ENCODE measurements at regions not wholly inside any gene's neighbourhood (a gene's known extent, or its start where the extent isn't known, plus 50 kb on each side); places are given as distances from the start of the nearest gene placed in this dataset.

DNA sequence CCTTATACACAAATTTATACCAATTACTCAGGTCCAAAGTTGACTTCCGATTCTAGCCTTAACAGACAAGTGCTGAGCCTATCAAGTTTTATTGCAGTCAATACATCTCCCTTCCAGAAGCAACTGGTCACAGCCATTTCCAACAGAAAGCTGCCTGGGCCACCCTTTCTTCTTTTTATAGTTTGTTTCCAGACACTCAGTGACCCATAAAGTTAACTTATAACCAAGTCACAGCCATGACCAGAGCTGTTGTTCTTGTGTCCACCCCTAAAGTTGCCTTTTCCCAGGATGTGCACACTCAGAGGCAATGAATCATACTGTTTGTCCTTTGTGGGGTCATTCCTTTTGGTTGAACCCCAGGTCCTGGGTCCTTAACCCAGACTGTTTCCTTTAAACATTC is 89.9 kb downstream of the CD83 start:
- DNase-seq (ENCODE audit: low spot score): no peak
- TF ChIP-seq, protein P1, sequence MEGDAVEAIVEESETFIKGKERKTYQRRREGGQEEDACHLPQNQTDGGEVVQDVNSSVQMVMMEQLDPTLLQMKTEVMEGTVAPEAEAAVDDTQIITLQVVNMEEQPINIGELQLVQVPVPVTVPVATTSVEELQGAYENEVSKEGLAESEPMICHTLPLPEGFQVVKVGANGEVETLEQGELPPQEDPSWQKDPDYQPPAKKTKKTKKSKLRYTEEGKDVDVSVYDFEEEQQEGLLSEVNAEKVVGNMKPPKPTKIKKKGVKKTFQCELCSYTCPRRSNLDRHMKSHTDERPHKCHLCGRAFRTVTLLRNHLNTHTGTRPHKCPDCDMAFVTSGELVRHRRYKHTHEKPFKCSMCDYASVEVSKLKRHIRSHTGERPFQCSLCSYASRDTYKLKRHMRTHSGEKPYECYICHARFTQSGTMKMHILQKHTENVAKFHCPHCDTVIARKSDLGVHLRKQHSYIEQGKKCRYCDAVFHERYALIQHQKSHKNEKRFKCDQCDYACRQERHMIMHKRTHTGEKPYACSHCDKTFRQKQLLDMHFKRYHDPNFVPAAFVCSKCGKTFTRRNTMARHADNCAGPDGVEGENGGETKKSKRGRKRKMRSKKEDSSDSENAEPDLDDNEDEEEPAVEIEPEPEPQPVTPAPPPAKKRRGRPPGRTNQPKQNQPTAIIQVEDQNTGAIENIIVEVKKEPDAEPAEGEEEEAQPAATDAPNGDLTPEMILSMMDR (IDR thresholded peaks at IDR 0.05): no peak
- no peak for ATAC-seq (ENCODE audit: low FRiP score)

DNA sequence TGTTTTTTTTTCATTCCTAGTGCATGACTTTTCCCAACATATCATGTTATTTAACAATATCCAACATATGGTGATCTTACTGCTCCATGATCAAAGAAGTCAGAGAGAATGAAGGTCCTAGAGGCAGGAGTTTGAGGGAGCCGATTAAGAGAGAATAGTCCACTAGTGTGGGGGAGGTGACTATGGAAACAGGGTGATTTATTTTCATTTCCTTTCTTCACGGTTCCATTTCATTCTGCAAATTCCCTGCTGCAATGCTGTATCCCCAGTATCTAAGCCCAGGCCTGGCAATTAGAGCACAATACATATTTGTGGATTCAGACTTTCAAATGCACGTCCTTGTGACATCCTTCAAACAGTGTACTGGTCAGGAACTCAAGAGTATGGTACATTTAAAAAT is 91.4 kb downstream of the CD83 start:
- TF ChIP-seq, protein P1 (IDR thresholded peaks at IDR 0.05): no peak
- DNase-seq (ENCODE audit: low spot score) (no peak), ATAC-seq (ENCODE audit: low FRiP score) (no peak)

DNA sequence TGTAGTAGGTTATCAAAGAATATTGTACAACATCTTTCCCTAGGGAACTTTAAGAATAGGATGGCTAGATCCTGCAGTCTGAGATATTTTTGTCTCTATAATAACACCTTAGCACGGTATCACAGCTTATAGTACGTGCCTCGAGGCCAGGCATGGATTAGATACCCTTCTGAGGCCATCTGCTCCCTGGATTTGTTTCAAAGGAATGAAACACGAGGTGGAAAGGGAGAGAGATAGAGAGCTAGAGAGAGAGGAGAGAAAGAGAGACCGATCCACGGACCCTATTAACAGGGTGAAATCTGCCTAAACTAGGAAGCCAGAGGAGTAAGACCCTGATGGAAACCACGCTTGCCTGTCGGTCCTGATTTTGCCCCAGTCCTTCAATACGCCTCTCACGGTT is 92.5 kb downstream of the CD83 start:
- DNase-seq (ENCODE audit: low spot score) (no peak), ATAC-seq (ENCODE audit: low FRiP score) (no peak)
- TF ChIP-seq, protein P1 (IDR thresholded peaks at IDR 0.05): no peak

DNA sequence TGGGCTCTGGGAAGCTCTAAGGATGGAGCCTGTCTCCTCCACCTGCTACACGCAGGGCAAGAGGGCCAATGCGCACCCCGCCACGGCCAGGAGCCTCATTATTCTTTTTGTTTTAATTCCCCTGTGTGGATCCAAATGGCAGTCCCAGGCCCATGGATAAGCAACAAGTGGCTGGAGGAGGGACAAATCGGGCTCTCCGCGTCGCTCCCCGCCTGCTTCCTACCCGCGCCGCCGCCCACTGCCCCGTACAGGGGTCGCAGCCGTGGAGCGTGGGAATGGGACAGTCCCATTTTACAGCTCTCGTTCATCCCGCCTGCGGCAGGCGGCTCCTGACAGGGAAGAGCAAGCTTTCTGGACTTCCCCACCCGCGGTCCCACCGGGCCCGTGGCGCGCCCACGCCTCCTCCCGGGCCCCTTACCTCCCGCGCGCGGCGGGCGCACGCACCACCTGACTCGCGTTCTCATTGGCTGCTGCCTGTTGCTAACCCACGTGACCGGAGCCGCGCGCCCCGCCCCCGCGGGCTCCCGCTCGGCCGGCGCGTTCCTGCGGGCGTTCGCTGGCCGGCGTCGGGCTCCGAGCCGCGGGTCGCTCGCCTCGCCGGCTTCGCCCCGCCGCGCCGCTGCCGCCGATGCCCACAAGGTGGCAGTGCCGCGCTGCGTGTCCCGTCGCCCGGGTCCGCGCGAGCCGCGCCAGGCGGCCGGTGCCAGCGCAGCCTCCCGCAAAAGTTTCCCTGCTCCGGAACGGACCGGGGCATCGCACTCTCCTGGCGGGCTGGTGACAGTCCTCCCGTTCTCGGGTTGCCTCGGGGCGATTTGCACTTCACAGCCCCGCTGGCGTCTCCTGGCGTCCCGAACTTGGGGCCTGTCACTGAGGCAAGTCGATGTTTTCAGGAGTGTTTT is 93.3 kb downstream of the CD83 start:
- DNase-seq (ENCODE audit: low spot score) (peak; percentile 62), ATAC-seq (ENCODE audit: low FRiP score) (peak; percentile 97)
- TF ChIP-seq, protein P1 (IDR thresholded peaks at IDR 0.05): peak in 2 of 3 donors; percentile 74 to 81

DNA sequence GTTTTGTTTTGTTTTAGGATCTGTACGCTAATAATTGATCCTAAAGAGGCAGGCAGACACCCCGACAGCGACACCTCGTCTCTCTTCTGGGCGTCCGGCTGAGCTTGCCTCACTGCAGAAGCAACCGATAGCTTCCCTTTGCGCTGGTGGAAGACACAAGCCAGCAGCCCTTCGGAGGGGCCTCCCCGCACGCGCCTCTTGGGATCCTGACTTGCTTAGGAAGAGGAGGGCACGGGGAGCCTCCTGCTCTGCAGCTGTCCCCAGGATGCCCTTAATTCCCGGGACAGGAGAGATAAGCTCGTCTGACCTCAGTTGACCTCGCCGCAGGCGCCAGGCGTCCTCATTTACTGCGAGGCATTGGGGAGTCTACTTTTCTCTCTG is 94.0 kb downstream of the CD83 start:
- TF ChIP-seq, protein P1 (IDR thresholded peaks at IDR 0.05): no peak
- DNase-seq (ENCODE audit: low spot score) (no peak), ATAC-seq (ENCODE audit: low FRiP score) (no peak)

DNA sequence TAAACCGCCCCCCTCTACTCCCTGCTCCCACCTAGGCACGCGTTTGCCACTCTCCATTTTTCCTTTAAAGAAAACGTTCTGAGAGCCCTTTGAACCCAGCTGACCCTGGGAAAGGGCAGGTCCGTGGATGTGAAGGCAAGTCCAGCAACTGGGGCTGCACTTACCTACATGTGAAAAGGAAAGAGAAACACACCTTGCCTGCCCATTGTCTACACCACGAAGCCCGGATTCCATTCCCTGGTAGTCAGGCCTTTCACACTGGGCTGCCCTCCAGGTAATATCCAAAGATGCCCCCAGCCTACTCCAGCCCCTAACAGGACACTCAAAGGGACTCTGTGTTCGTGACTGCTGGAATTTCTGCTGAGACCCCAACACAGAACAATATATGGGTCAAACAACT is 94.4 kb downstream of the CD83 start:
- DNase-seq (ENCODE audit: low spot score) (no peak), ATAC-seq (ENCODE audit: low FRiP score) (no peak)
- TF ChIP-seq, protein P1 (IDR thresholded peaks at IDR 0.05): no peak

DNA sequence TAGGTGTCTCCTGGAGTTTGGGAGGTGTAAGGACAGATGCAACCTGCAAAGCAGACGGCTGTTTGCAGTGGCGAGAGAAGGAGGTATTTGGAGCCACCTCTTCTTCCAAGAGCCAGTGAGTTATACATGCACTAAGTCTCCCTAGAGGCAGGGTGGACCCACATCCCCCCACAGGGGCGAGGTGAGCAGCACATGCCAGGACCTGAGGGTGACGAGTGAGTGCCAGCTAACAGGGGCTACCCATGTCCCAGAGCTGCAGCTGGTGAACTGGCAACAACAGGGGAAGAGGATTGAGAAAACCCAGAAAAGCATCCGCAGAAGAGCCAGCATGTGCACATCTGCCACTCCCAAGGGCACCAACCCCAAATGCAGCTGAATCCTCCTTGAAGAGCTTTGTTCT is 95.1 kb downstream of the CD83 start:
- TF ChIP-seq, protein P1 (IDR thresholded peaks at IDR 0.05): no peak
- DNase-seq (ENCODE audit: low spot score) (no peak), ATAC-seq (ENCODE audit: low FRiP score) (no peak)

Data from omental fat pad (tissue), 3 donors.